Peyer's patch (tissue), 4 donors: ENCODE measurements at regions not wholly inside any gene's neighbourhood (a gene's known extent, or its start where the extent isn't known, plus 50 kb on each side); places are given as distances from the start of the nearest gene placed in this dataset.

ENCODE experiments used
- DNase-seq, 3 donors: peaks; one replicate each; pipeline ENCODE4 v3.0.0-alpha.2; 2017 to 2019
- H3K27ac ChIP-seq, 4 donors: fragments of 200-600 bp; sonication (generic); one replicate each; pipeline ENCODE4 v1.5.1; 2016 to 2019
- H3K27me3 ChIP-seq, 2 donors: fragments of 200-600 bp; sonication (generic); one replicate each; pipeline ENCODE4 v1.5.1; 2019
- H3K36me3 ChIP-seq, 3 donors: fragments of 200-600 bp; sonication (generic); one replicate each; pipeline ENCODE4 v1.5.1; 2016 to 2019
- H3K4me1 ChIP-seq, 4 donors: fragments of 200-600 bp; sonication (generic); one replicate each; pipeline ENCODE4 v1.5.1; 2016 to 2019
- H3K4me3 ChIP-seq, 4 donors: fragments of 200-600 bp; sonication (generic); 1 replicate in 3 of 4; 2 replicates in 1 of 4; pipeline ENCODE4 v1.5.1; 2016 to 2019; ENCODE audit warnings: mild to moderate bottlenecking in 1 of 4
- H3K9me3 ChIP-seq, 4 donors: fragments of 200-600 bp; sonication (generic); one replicate each; pipeline ENCODE4 v1.5.1; 2016 to 2019; ENCODE audit warnings: mild to moderate bottlenecking in 1 of 4
- POLR2A ChIP-seq, 2 donors: fragments of 450-650 bp; IDR thresholded peaks; one replicate each; pipeline ENCODE4 v1.5.1; 2017; ENCODE audit warnings: antibody characterized with exemption in 2 of 2, mild to moderate bottlenecking in 2 of 2, moderate library complexity in 2 of 2
- TF ChIP-seq, protein P1 (sequence below), 6 experiments: fragments of 450-650 bp in 4 of 6; fragments of 200-600 bp in 2 of 6; sonication (generic) in 1 of 6; IDR thresholded peaks; one replicate each; pipeline ENCODE4 v1.5.1; 2017 to 2019; ENCODE audit warnings: antibody characterized with exemption in 6 of 6, mild to moderate bottlenecking in 3 of 6, moderate library complexity in 1 of 6

DNA sequence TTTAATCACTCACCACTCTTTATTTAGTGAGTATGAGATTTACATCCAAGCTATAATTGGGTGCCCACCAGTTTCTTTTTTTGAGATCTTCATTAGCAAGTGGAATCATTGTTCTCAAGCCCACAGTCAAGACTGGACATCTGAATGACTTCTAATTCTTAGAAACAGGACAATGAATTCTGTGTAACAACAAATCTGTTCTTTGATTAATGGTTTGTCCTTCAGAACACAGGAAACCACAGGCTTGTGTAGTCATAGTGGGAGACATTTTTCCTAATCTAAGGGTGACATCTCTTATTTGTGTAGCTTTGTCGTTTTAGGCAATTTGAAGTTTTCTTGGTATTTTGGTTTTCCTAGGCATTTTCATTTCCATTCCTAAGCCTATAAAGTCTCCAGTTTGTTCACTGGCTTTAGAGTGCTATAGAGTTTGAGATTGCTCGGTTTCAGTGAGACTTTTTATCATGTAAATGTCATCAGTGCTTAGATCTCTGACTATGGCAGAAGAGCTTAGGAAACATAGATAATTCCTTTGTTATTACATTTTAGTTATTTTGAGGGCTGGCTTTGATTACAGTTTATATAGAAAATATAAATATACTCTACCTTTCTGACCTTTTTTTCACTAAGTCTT, 903.9 kb upstream of the MAP3K7 start:
- no peak for TF ChIP-seq POLR2A (IDR thresholded peaks at IDR 0.05)
- TF ChIP-seq, protein P1, sequence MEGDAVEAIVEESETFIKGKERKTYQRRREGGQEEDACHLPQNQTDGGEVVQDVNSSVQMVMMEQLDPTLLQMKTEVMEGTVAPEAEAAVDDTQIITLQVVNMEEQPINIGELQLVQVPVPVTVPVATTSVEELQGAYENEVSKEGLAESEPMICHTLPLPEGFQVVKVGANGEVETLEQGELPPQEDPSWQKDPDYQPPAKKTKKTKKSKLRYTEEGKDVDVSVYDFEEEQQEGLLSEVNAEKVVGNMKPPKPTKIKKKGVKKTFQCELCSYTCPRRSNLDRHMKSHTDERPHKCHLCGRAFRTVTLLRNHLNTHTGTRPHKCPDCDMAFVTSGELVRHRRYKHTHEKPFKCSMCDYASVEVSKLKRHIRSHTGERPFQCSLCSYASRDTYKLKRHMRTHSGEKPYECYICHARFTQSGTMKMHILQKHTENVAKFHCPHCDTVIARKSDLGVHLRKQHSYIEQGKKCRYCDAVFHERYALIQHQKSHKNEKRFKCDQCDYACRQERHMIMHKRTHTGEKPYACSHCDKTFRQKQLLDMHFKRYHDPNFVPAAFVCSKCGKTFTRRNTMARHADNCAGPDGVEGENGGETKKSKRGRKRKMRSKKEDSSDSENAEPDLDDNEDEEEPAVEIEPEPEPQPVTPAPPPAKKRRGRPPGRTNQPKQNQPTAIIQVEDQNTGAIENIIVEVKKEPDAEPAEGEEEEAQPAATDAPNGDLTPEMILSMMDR (IDR thresholded peaks at IDR 0.05) = no peak
- Histone ChIP-seq H3K36me3 (no peaks in the 10 kb centered on the region), H3K27me3 (no peaks in the 10 kb centered on the region), H3K27ac (no peak overlapping the region), H3K4me1 (no peaks in the 10 kb centered on the region), H3K4me3 (no peak overlapping the region), H3K9me3 (no peaks in the 10 kb centered on the region)
- DNase-seq = no peak

DNA sequence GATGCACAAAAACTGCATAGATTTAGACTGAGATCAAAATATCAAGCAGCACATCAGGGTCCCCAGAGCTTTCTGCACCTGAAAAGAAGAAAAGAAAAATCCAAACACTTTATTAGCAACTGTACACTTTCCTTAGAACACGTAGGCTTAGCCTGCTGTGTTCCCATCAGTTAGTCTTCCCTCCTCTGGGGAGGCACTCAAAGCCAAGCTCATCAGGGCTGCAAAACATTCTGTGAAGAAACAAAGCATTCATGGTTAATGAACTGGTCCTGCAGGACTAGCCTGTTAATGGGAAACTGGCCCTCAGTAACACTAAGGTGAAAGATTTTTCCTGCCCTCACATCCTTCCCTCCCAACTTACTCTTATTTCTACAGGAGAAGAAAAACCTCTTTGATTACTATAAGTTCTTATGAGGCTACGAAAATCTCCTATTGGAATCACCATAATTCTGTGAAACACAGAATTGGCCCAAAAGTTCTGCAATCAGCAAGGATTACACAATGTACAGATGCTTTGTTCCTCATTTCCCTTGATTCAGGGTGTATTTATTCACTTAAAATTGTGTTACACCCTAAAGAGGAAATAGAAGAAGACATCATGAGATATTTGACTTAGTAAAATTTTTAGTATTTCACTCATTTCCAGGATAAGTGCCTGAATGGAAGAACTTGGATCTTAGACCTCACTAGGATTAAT, 901.0 kb upstream of the MAP3K7 start:
- Histone ChIP-seq H3K36me3 (no peaks in the 10 kb centered on the region), H3K27ac (no peak overlapping the region), H3K9me3 (no peaks in the 10 kb centered on the region), H3K4me3 (no peak overlapping the region), H3K4me1 (no peaks in the 10 kb centered on the region), H3K27me3 (no peaks in the 10 kb centered on the region)
- DNase-seq = no peak
- no peak for TF ChIP-seq POLR2A (IDR thresholded peaks at IDR 0.05)
- TF ChIP-seq, protein P1 (IDR thresholded peaks at IDR 0.05) = no peak

DNA sequence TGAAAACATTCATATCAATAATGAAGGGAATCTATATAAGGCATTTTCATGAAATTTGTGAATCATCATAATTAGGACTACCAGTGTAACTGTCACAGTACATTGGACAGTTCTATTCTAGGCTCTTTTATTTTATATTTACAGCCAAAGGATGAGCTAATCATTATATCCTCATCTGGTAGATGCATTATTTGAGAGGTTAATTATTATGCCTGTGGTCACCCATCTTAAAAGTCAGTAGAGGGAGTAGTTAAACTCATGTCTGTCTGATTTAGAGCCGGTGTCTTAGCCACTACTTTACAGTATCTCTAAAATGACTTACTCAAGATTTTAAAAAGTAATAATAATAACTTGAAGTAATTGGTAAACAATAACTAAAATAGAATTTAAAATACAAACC, 899.3 kb upstream of the MAP3K7 start:
- Histone ChIP-seq H3K27me3 (no peaks in the 10 kb centered on the region), H3K4me1 (no peaks in the 10 kb centered on the region), H3K9me3 (no peaks in the 10 kb centered on the region), H3K36me3 (no peaks in the 10 kb centered on the region), H3K4me3 (no peak overlapping the region), H3K27ac (no peak overlapping the region)
- no peak for TF ChIP-seq POLR2A (IDR thresholded peaks at IDR 0.05)
- TF ChIP-seq, protein P1 (IDR thresholded peaks at IDR 0.05) = no peak
- DNase-seq = no peak

DNA sequence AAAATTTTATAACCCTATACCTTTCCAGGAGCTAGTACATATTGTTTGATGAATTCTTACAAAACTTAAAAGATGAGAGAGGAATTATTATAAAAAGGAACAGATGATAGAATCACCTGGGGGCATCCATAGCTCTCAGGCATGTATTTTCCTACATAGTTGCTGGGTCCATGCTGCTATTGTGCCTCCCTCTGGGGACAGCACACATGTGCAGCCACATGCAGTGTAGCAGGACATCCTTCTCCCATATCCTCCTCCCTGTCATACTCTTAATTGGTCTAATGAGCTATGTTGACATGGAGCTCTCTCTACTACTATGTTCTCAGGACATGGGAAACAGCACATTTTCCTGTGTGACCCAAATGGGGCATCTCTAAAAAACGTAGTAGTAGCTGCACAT, 898.2 kb upstream of the MAP3K7 start:
- no peak overlapping the region for H3K27ac ChIP-seq
- no peaks in the 10 kb centered on the region for H3K4me1 ChIP-seq
- no peaks in the 10 kb centered on the region for H3K36me3 ChIP-seq
- no peaks in the 10 kb centered on the region for H3K9me3 ChIP-seq
- no peak for DNase-seq
- TF ChIP-seq, protein P1 (IDR thresholded peaks at IDR 0.05) = no peak
- no peak for TF ChIP-seq POLR2A (IDR thresholded peaks at IDR 0.05)
- H3K4me3 ChIP-seq = no peak overlapping the region
- H3K27me3 ChIP-seq = no peaks in the 10 kb centered on the region

DNA sequence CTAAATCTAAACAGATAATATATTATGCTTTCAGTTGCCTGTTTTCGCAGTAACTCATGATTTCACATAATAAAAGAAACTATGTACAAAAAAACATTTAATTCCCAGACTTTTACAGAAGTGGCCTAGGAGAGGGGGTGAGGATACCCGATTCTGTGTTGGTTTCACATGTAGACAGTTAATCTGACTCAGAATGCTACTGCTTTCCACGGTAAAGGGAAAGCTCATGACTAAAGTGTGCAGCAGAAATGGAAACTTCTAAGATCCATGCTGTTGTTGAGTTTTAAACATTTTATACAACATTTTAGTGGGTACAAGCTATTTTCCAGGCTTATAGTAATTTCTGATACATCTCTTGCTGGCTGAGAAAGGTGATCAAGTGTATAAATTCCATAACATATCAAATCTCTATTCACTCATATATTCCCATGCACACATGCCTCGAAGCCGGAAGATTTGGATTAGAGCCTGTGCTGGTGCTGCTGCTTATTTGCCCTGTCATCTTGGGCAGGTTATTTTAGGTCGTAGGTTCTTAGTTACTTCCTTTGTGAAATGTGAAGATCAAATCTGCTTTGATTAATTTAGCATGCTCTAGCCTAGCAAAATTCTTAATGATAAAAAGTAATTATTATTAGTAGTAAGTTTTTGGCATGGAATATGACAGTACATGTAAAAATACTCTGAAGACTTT, 896.7 kb upstream of the MAP3K7 start:
- no peak for DNase-seq
- H3K27me3 ChIP-seq = no peaks in the 10 kb centered on the region
- H3K9me3 ChIP-seq = no peaks in the 10 kb centered on the region
- no peak overlapping the region for H3K27ac ChIP-seq
- no peaks in the 10 kb centered on the region for H3K4me1 ChIP-seq
- no peak overlapping the region for H3K4me3 ChIP-seq
- H3K36me3 ChIP-seq = no peaks in the 10 kb centered on the region
- TF ChIP-seq POLR2A (IDR thresholded peaks at IDR 0.05) = no peak
- TF ChIP-seq, protein P1 (IDR thresholded peaks at IDR 0.05) = no peak
